H1 (cell line): ENCODE measurements at regions not wholly inside any gene's neighbourhood (a gene's known extent, or its start where the extent isn't known, plus 50 kb on each side); places are given as distances from the start of the nearest gene placed in this dataset.
"Not testable (repeated sequence)": the region's sequence is repeated elsewhere in the genome, so short reads cannot be mapped to it uniquely, and the experiment has no call there.

Source experiments
- CTCF ChIA-PET: fragments of 300-600 bp; sonication (Branson Sonifier 250); formaldehyde crosslinking; loops from one replicate; lab custom pipeline; 2021; ENCODE audit not compliant: partially characterized antibody; lab: Charles Lee
- POLR2A ChIA-PET: fragments of 300-600 bp; sonication (Branson Sonifier 250); formaldehyde crosslinking; loops from one replicate; lab custom pipeline; 2021; ENCODE audit warnings: inconsistent platforms; ENCODE audit not compliant: partially characterized antibody; lab: Charles Lee
- DNase-seq, 2 experiments: peaks; one replicate each; pipeline versions ENCODE4 v3.0.0 to v3.0.0-alpha.2; 2010 to 2022; ENCODE audit warnings: low spot score in 2 of 2, low read depth in 1 of 2, mixed read lengths in 1 of 2
- FAIRE-seq: peaks from 2 replicates; lab custom pipeline; 2011; peaks lifted over from hg19 to GRCh38; lab: Jason Lieb, UNC
- H2AFZ ChIP-seq: 2 replicates; pipeline ENCODE4 v1.8.1; 2012; ENCODE audit warnings: low read length, inconsistent platforms
- H2AK5ac ChIP-seq: 2 replicates; pipeline ENCODE4 v1.6.1; 2013; ENCODE audit warnings: low read depth, low read length
- H2BK120ac ChIP-seq: replicated peaks from 2 replicates; pipeline ENCODE3; 2013; ENCODE audit warnings: low read depth, low read length, inconsistent platforms
- H2BK12ac ChIP-seq: 2 replicates; pipeline ENCODE4 v1.6.1; 2013; ENCODE audit warnings: low read depth, low read length
- H2BK15ac ChIP-seq: 2 replicates; pipeline ENCODE4 v1.6.1; 2013; ENCODE audit warnings: low read length
- H2BK20ac ChIP-seq: 2 replicates; pipeline ENCODE4 v1.6.1; 2013; ENCODE audit warnings: low read length
- H2BK5ac ChIP-seq: 2 replicates; pipeline ENCODE4 v1.6.1; 2013; ENCODE audit warnings: low read depth, low read length
- H3K14ac ChIP-seq: 2 replicates; pipeline ENCODE4 v1.6.1; 2013; ENCODE audit warnings: inconsistent platforms; ENCODE audit not compliant: insufficient read length
- H3K18ac ChIP-seq: 2 replicates; pipeline ENCODE4 v1.6.1; 2013; ENCODE audit warnings: low read length; ENCODE audit errors: extremely low read depth
- H3K23ac ChIP-seq: 2 replicates; pipeline ENCODE4 v1.6.1; 2013; ENCODE audit warnings: inconsistent platforms; ENCODE audit not compliant: insufficient read length
- H3K23me2 ChIP-seq: 2 replicates; pipeline ENCODE4 v1.6.1; 2013; ENCODE audit warnings: low read depth, low read length
- H3K27ac ChIP-seq: 2 replicates; pipeline ENCODE4 v1.6.1; 2011; ENCODE audit warnings: low read depth, low read length, inconsistent platforms
- H3K27me3 ChIP-seq, 4 experiments: replicated peaks in 1 of 4; 1 replicate in 1 of 4; 2 replicates in 3 of 4; pipeline versions ENCODE4 v1.6.1 to v1.8.1; 2011 to 2013; ENCODE audit warnings: low read length in 3 of 4, mild to moderate bottlenecking in 3 of 4, inconsistent platforms in 2 of 4, mixed read lengths in 2 of 4, moderate library complexity in 1 of 4; ENCODE audit not compliant: control insufficient read depth in 3 of 4, insufficient read depth in 3 of 4; ENCODE audit errors: extremely low read depth in 1 of 4
- H3K36me3 ChIP-seq, 4 experiments: 2 replicates each; pipeline versions ENCODE4 v1.6.1 to v1.8.1; 2011 to 2013; ENCODE audit warnings: mild to moderate bottlenecking in 4 of 4, low read length in 3 of 4, moderate library complexity in 2 of 4, control low read depth in 1 of 4, inconsistent platforms in 1 of 4; ENCODE audit not compliant: insufficient read depth in 4 of 4, control insufficient read depth in 2 of 4
- H3K4ac ChIP-seq: replicated peaks from 2 replicates; pipeline ENCODE3; 2013; ENCODE audit warnings: low read length, low read depth, mixed read lengths, inconsistent platforms; ENCODE audit not compliant: insufficient read length
- H3K4me1 ChIP-seq, 4 experiments: replicated peaks in 1 of 4; 1 replicate in 1 of 4; 2 replicates in 3 of 4; pipeline versions ENCODE4 v1.6.1 to v1.8.1; 2011 to 2013; ENCODE audit warnings: low read length in 3 of 4, inconsistent platforms in 2 of 4, mixed read lengths in 1 of 4; ENCODE audit not compliant: insufficient read depth in 4 of 4, control insufficient read depth in 3 of 4
- H3K4me2 ChIP-seq, 2 experiments: 2 replicates each; pipeline versions ENCODE4 v1.6.1 to v1.8.1; 2011 to 2013; ENCODE audit warnings: low read depth in 2 of 2, low read length in 2 of 2, control low read depth in 1 of 2, inconsistent platforms in 1 of 2, mild to moderate bottlenecking in 1 of 2; ENCODE audit not compliant: insufficient read depth in 1 of 2
- H3K4me3 ChIP-seq, 4 experiments: fragments of 200-600, 300-600 bp in 1 of 4; sonication (generic), shearing (Covaris generic), sonication (Bioruptor Twin) in 1 of 4; 2 replicates each; pipeline versions ENCODE4 v1.5.1 to v1.8.1; 2011 to 2016; ENCODE audit warnings: low read length in 4 of 4, low read depth in 3 of 4, control low read depth in 2 of 4, inconsistent platforms in 2 of 4, mild to moderate bottlenecking in 2 of 4, mixed read lengths in 1 of 4, moderate library complexity in 1 of 4; ENCODE audit not compliant: insufficient read depth in 2 of 4; ENCODE audit errors: extremely low read depth in 1 of 4
- H3K56ac ChIP-seq: replicated peaks from 2 replicates; pipeline ENCODE3; 2013; ENCODE audit warnings: low read depth, mild to moderate bottlenecking, mixed read lengths, low read length, inconsistent platforms; ENCODE audit not compliant: insufficient read length
- H3K79me1 ChIP-seq: 2 replicates; pipeline ENCODE4 v1.6.1; 2013; ENCODE audit warnings: low read depth, low read length, control low read depth
- H3K79me2 ChIP-seq, 2 experiments: 2 replicates each; pipeline versions ENCODE4 v1.6.1 to v1.8.1; 2012 to 2013; ENCODE audit warnings: low read length in 2 of 2, mild to moderate bottlenecking in 2 of 2, inconsistent platforms in 1 of 2; ENCODE audit not compliant: insufficient read depth in 2 of 2, control insufficient read depth in 1 of 2
- H3K9ac ChIP-seq, 4 experiments: replicated peaks in 1 of 4; 1 replicate in 1 of 4; 2 replicates in 3 of 4; pipeline versions ENCODE4 v1.6.1 to v1.8.1; 2011 to 2013; ENCODE audit warnings: low read depth in 3 of 4, low read length in 3 of 4, control low read depth in 2 of 4, mild to moderate bottlenecking in 2 of 4, moderate library complexity in 2 of 4, inconsistent platforms in 1 of 4; ENCODE audit errors: extremely low read depth in 1 of 4
- H3K9me3 ChIP-seq, 2 experiments: 2 replicates each; pipeline versions ENCODE4 v1.6.1 to v1.8.1; 2012 to 2013; ENCODE audit warnings: mild to moderate bottlenecking in 2 of 2, moderate library complexity in 2 of 2, control low read depth in 1 of 2, inconsistent platforms in 1 of 2, low read depth in 1 of 2, low read length in 1 of 2, mixed read lengths in 1 of 2; ENCODE audit not compliant: insufficient read depth in 2 of 2
- H4K20me1 ChIP-seq, 2 experiments: replicated peaks in 1 of 2; 2 replicates each; pipeline versions ENCODE3 to v1.8.1; 2011 to 2013; ENCODE audit warnings: inconsistent platforms in 2 of 2, low read length in 2 of 2, mild to moderate bottlenecking in 1 of 2; ENCODE audit not compliant: insufficient read depth in 2 of 2, control insufficient read depth in 1 of 2
- H4K5ac ChIP-seq: 2 replicates; pipeline ENCODE4 v1.6.1; 2013; ENCODE audit warnings: low read length, low read depth, mixed read lengths, inconsistent platforms; ENCODE audit not compliant: insufficient read length
- H4K8ac ChIP-seq: 2 replicates; pipeline ENCODE4 v1.8.0; 2013; ENCODE audit warnings: mild to moderate bottlenecking, moderate library complexity, low read length, inconsistent platforms; ENCODE audit not compliant: insufficient read depth; ENCODE audit errors: extremely low read depth
- H4K91ac ChIP-seq: replicated peaks from 2 replicates; pipeline ENCODE3; 2013; ENCODE audit warnings: low read length, mixed read lengths, inconsistent platforms; ENCODE audit not compliant: insufficient read length
- WGBS, 2 experiments: shearing (Covaris generic) in 1 of 2; methylation state at CpG; one replicate each; pipeline versions ENCODE4 v1.1.6 to v1.1.7; 2013 to 2015; ENCODE audit warnings: low lambda C conversion rate in 2 of 2, mixed read lengths in 2 of 2, inconsistent platforms in 1 of 2, low coverage in 1 of 2, missing lambda C conversion rate in 1 of 2; ENCODE audit not compliant: insufficient replicate concordance in 2 of 2, insufficient coverage in 1 of 2, insufficient read length in 1 of 2; ENCODE audit errors: extremely low coverage in 1 of 2, missing lambda C conversion rate in 1 of 2; 5-methylcytosine and 5-hydroxymethylcytosine counted together

- CTCF ChIA-PET, H3K36me3 ChIP-seq, H3K9ac ChIP-seq, POLR2A ChIA-PET, H2AK5ac ChIP-seq, H3K23me2 ChIP-seq, H4K91ac ChIP-seq, H2BK12ac ChIP-seq, H2BK20ac ChIP-seq, H3K4me3 ChIP-seq, H3K18ac ChIP-seq, H2BK15ac ChIP-seq, H3K4ac ChIP-seq, H2BK5ac ChIP-seq, H2AFZ ChIP-seq, H3K14ac ChIP-seq, H3K56ac ChIP-seq, H3K27ac ChIP-seq, H2BK120ac ChIP-seq, H4K8ac ChIP-seq, H4K5ac ChIP-seq, H4K20me1 ChIP-seq, H3K4me2 ChIP-seq, DNase-seq, FAIRE-seq, H3K79me1 ChIP-seq, H3K27me3 ChIP-seq, H3K9me3 ChIP-seq, H3K23ac ChIP-seq, H3K4me1 ChIP-seq, H3K79me2 ChIP-seq: not testable (repeated sequence)
- WGBS, 2 experiments = 82% methylated on average over 10 of the region's 10 CpGs; no CpG with 5 or more reads in 1 of the 2 experiments
Observed at GRCh38 chr16:46454801-46455200, 166.4 kb downstream of the SHCBP1 start.
